Omental fat pad (tissue), 3 donors: ENCODE measurements at regions not wholly inside any gene's neighbourhood (a gene's known extent, or its start where the extent isn't known, plus 50 kb on each side); places are given as distances from the start of the nearest gene placed in this dataset.
"Not testable (repeated sequence)": the region's sequence is repeated elsewhere in the genome, so short reads cannot be mapped to it uniquely, and the experiment has no call there.

ENCODE experiments used
- ATAC-seq: fragments of 150-250 bp; one replicate; pipeline ENCODE4 v1.9.1; 2016; ENCODE audit warnings: mild to moderate bottlenecking, moderate library complexity; ENCODE audit not compliant: low FRiP score
- DNase-seq: peaks from one replicate; pipeline ENCODE4 v3.0.0-alpha.2; 2019; ENCODE audit warnings: low spot score
- CTCF ChIP-seq, 3 donors: fragments of 450-650 bp; IDR thresholded peaks; one replicate each; pipeline ENCODE4 v1.5.1; 2016 to 2017; ENCODE audit warnings: antibody characterized with exemption in 3 of 3, mild to moderate bottlenecking in 3 of 3, moderate library complexity in 2 of 3

- DNase-seq (no peak), ATAC-seq (no peak)
- TF ChIP-seq CTCF (IDR thresholded peaks at IDR 0.05) = no peak
These were observed 241.5 kb downstream of the IGSF11 start for GRCh38 chr3:118793176-118793575.

GRCh38 chr3:118799303-118799702 is 235.3 kb downstream of the IGSF11 start:
- ATAC-seq (no peak), DNase-seq (no peak)
- no peak for TF ChIP-seq CTCF (IDR thresholded peaks at IDR 0.05)

GRCh38 chr3:118801899-118802298 is 232.7 kb downstream of the IGSF11 start:
- no peak for DNase-seq
- ATAC-seq = no peak
- TF ChIP-seq CTCF (IDR thresholded peaks at IDR 0.05) = no peak

GRCh38 chr3:118802325-118803095 is 232.1 kb downstream of the IGSF11 start:
- no peak for TF ChIP-seq CTCF (IDR thresholded peaks at IDR 0.05)
- ATAC-seq = no peak
- DNase-seq = no peak

GRCh38 chr3:118803096-118803476 is 231.6 kb downstream of the IGSF11 start:
- ATAC-seq (no peak), DNase-seq (no peak)
- no peak for TF ChIP-seq CTCF (IDR thresholded peaks at IDR 0.05)

GRCh38 chr3:118805007-118805406 is 229.6 kb downstream of the IGSF11 start:
- TF ChIP-seq CTCF (IDR thresholded peaks at IDR 0.05) = no peak
- ATAC-seq = no peak

GRCh38 chr3:118806423-118806822 is 228.2 kb downstream of the IGSF11 start:
- no peak for ATAC-seq
- TF ChIP-seq CTCF (IDR thresholded peaks at IDR 0.05) = no peak
- no peak for DNase-seq

More at GRCh38 chr3:118805007-118805406, 229.6 kb downstream of the IGSF11 start:
- DNase-seq = no peak

GRCh38 chr3:118807349-118807748 is 227.3 kb downstream of the IGSF11 start:
- ATAC-seq, DNase-seq: not testable (repeated sequence)
